ENCODE measurements at regions not wholly inside any gene's neighbourhood (a gene's known extent, or its start where the extent isn't known, plus 50 kb on each side); places are given as distances from the start of the nearest gene placed in this dataset.

DNA sequence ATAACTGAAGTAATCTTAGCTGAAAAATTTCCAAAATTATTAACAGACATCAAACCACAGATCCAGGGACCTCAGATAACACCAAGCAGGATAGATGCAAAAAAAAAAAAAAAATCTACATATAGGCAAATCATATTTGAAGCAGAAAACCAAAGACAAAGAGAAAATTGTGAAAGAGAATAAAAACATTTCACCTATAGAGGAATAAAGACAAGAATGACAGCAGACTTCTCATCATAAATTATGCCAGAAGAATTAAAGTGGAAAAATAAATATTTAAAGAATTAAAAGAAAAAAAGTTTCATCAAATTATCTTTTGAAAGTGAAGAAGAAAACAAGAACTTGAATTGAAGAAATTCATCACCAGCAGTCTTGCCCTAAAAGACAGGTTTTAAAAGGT lies 467.5 kb downstream of the GPAM start:
- TF ChIP-seq, protein P1, sequence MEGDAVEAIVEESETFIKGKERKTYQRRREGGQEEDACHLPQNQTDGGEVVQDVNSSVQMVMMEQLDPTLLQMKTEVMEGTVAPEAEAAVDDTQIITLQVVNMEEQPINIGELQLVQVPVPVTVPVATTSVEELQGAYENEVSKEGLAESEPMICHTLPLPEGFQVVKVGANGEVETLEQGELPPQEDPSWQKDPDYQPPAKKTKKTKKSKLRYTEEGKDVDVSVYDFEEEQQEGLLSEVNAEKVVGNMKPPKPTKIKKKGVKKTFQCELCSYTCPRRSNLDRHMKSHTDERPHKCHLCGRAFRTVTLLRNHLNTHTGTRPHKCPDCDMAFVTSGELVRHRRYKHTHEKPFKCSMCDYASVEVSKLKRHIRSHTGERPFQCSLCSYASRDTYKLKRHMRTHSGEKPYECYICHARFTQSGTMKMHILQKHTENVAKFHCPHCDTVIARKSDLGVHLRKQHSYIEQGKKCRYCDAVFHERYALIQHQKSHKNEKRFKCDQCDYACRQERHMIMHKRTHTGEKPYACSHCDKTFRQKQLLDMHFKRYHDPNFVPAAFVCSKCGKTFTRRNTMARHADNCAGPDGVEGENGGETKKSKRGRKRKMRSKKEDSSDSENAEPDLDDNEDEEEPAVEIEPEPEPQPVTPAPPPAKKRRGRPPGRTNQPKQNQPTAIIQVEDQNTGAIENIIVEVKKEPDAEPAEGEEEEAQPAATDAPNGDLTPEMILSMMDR (IDR thresholded peaks at IDR 0.05), result no peak
- TF ChIP-seq POLR2A (IDR thresholded peaks at IDR 0.05), result no peak
